RWPE2 (cell line): ENCODE measurements at regions not wholly inside any gene's neighbourhood (a gene's known extent, or its start where the extent isn't known, plus 50 kb on each side); places are given as distances from the start of the nearest gene placed in this dataset.
A peak's percentile ranks its signal among the peaks of the same experiment; 100 is the strongest.

Experiments
- ATAC-seq: fragments of 200-7000 bp; cut with Tn5 transposase; 3 replicates; pipeline ENCODE4 v1.9.1; 2021; ENCODE audit warnings: low read depth
- DNase-seq: peaks from one replicate; pipeline ENCODE4 v3.0.0-alpha.2; 2020; ENCODE audit warnings: low spot score
- H3K27ac ChIP-seq: fragments of 450-650 bp; 2 replicates; pipeline ENCODE4 v1.5.1; 2017; ENCODE audit warnings: mild to moderate bottlenecking; ENCODE audit not compliant: poor library complexity, severe bottlenecking
- H3K27me3 ChIP-seq: fragments of 250-450 bp; sonication (Bioruptor Pico); 2 replicates; pipeline ENCODE4 v1.5.1; 2021; ENCODE audit warnings: mild to moderate bottlenecking, moderate library complexity; ENCODE audit not compliant: insufficient read depth, poor library complexity, severe bottlenecking
- H3K36me3 ChIP-seq: fragments of 250-450 bp; sonication (Bioruptor Pico); 2 replicates; pipeline ENCODE4 v1.5.1; 2020; ENCODE audit warnings: low read depth, mild to moderate bottlenecking, moderate library complexity
- H3K4me1 ChIP-seq: fragments of 250-450 bp; sonication (Bioruptor Pico); 2 replicates; pipeline ENCODE4 v1.5.1; 2021; ENCODE audit warnings: mild to moderate bottlenecking, moderate library complexity; ENCODE audit not compliant: insufficient read depth, poor library complexity, severe bottlenecking
- H3K4me3 ChIP-seq: fragments of 250-450 bp; sonication (Bioruptor Pico); 2 replicates; pipeline ENCODE4 v1.5.1; 2021; ENCODE audit warnings: mild to moderate bottlenecking, moderate library complexity; ENCODE audit not compliant: severe bottlenecking
- H3K9me3 ChIP-seq: fragments of 250-450 bp; sonication (Bioruptor Pico); 2 replicates; pipeline ENCODE4 v1.5.1; 2021; ENCODE audit warnings: mild to moderate bottlenecking, moderate library complexity; ENCODE audit not compliant: severe bottlenecking
- TF ChIP-seq, protein P1 (sequence below): fragments of 450-650 bp; IDR thresholded peaks from one replicate; pipeline ENCODE4 v1.5.1; 2017; ENCODE audit warnings: mild to moderate bottlenecking, moderate library complexity; ENCODE audit not compliant: poor library complexity, severe bottlenecking

DNA sequence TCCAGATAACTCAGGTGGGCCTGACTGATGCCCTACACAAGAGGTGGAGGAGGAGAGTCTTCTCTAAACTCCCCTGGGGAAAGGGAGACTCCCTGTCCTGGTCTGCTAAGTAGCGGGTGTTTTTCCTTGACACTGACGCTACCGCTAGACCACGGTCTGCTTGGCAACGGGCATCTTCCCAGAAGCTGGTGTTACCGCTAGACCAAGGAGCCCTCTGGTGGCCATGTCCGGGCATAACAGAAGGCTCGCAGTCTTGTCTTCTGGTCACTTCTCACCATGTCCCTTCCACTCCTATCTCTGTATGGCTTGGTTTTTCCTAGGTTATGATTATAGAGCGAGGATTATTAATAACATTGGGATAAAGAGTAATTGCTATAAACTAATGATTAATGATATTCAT, 965.5 kb downstream of the TMEM121 start:
- Histone ChIP-seq H3K4me1 (no peaks in the 10 kb centered on the region), H3K9me3 (no peaks in the 10 kb centered on the region), H3K4me3 (no peak overlapping the region), H3K36me3 (no peaks in the 10 kb centered on the region), H3K27me3 (peaks cover 6% of the 10 kb centered on the region), H3K27ac (no peak overlapping the region)
- TF ChIP-seq, protein P1, sequence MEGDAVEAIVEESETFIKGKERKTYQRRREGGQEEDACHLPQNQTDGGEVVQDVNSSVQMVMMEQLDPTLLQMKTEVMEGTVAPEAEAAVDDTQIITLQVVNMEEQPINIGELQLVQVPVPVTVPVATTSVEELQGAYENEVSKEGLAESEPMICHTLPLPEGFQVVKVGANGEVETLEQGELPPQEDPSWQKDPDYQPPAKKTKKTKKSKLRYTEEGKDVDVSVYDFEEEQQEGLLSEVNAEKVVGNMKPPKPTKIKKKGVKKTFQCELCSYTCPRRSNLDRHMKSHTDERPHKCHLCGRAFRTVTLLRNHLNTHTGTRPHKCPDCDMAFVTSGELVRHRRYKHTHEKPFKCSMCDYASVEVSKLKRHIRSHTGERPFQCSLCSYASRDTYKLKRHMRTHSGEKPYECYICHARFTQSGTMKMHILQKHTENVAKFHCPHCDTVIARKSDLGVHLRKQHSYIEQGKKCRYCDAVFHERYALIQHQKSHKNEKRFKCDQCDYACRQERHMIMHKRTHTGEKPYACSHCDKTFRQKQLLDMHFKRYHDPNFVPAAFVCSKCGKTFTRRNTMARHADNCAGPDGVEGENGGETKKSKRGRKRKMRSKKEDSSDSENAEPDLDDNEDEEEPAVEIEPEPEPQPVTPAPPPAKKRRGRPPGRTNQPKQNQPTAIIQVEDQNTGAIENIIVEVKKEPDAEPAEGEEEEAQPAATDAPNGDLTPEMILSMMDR, result peak; percentile 58
- DNase-seq (no peak), ATAC-seq (no peak)

DNA sequence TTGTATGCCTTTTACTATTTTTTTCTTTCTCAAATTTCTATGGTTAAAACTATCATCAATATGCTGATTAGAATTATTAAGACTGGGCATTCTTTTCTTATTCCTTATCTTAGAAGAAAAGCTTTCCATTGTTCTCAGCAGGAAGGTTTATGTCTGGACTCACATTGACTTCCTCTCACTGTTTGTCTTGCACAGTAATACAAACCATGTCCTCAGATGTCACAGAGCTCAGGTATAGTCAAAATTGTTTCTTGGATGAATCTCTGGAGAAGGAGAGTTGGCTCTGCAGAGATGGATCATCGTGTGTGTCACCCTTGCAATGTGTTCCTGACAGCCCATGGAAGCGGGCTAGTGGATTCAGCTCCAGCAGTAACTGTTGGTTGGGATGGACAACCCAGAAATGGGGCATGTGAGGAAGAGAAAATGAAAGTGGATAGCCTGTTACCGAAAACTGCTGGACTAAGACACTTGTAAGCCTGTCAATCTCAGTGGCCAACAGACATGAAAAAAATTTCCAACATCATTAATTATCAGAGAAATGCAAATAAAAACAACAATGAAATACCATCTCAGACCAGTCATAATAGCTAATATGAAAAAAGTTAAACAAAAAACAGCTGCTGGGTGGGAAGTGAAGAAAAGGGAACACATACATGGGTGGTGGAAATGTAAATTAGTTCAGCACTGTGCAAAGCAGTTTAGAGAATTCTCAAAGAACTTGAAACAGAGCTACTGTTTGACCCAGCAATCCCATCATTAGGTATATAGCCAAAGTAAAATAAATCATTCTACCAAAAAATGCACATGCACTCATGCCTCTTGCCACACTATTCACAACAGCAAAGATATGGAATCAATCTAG, 967.8 kb downstream of the TMEM121 start:
- no peaks in the 10 kb centered on the region for H3K36me3 ChIP-seq
- H3K27ac ChIP-seq, result no peak overlapping the region
- no peak overlapping the region for H3K4me3 ChIP-seq
- DNase-seq (no peak), ATAC-seq (no peak)
- H3K9me3 ChIP-seq, result no peaks in the 10 kb centered on the region
- no peaks in the 10 kb centered on the region for H3K27me3 ChIP-seq
- TF ChIP-seq, protein P1, result no peak
- H3K4me1 ChIP-seq, result no peaks in the 10 kb centered on the region

DNA sequence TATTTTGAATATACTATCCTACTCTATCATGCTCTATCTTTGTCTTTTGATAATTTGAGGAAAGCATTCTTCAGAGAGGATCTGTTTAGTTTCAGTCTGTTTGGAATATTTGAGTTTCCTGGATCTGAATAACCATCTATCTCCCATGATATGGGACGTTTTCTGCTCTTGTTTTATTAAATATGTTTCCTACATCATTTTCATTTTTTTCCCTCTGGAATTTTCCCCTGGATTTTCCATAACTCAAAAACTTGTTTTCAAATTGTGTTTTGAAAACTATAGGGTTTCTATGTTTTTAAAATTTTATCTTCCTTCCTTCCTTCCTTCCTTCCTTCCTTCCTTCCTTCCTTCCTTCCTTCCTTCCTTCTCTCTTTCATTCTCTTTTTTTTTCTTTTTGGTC, 974.2 kb downstream of the TMEM121 start:
- H3K4me1 ChIP-seq, result no peaks in the 10 kb centered on the region
- TF ChIP-seq, protein P1, result no peak
- H3K4me3 ChIP-seq, result no peak overlapping the region
- H3K27ac ChIP-seq, result no peak overlapping the region
- H3K36me3 ChIP-seq, result no peaks in the 10 kb centered on the region
- peaks cover 4% of the 10 kb centered on the region for H3K27me3 ChIP-seq
- DNase-seq (no peak), ATAC-seq (no peak)
- no peaks in the 10 kb centered on the region for H3K9me3 ChIP-seq

DNA sequence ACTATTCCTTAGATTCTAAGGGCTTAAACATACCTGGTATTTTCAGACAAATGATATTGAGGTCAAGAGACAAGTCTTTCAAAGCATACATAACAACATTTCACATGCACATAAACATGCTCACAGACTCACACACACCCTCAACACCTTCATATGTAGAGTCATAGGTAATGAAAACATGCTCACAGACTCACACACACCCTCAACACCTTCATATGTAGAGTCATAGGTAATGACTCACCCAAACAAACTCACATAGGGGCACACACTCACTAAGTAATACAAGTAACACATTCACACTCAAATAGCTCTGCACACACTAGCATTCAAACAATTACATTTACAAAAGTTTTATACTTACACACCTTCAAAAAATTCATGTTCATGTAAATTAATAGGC, 975.5 kb downstream of the TMEM121 start:
- ATAC-seq, result no peak
- Histone ChIP-seq H3K4me3 (no peak overlapping the region), H3K27me3 (peaks cover 11% of the 10 kb centered on the region), H3K9me3 (no peaks in the 10 kb centered on the region), H3K27ac (no peak overlapping the region), H3K36me3 (no peaks in the 10 kb centered on the region), H3K4me1 (no peaks in the 10 kb centered on the region)
- no peak for DNase-seq
- TF ChIP-seq, protein P1, result no peak

DNA sequence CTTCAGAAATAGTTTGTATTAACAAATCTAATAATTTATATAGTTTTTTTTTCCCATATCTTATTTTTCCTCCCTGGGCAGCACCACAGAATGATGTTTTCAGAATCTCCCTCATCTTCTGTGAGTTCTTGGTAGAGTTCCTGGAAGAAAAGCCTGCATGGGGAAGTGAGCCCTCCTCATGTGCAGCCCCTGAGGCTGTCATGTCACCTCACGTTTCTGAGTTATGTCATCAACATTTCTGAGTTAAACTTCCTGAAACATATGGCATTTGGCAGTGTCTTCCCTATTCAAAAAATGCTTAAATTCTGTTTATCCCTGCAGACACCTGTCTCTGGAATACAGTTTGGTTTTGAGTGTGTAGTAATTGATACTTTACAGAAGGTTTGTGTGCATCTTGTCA, 979.0 kb downstream of the TMEM121 start:
- ATAC-seq (no peak), DNase-seq (no peak)
- TF ChIP-seq, protein P1, result no peak
- Histone ChIP-seq H3K27me3 (peaks cover 14% of the 10 kb centered on the region), H3K4me1 (no peaks in the 10 kb centered on the region), H3K36me3 (no peaks in the 10 kb centered on the region), H3K9me3 (no peaks in the 10 kb centered on the region), H3K4me3 (no peak overlapping the region), H3K27ac (no peak overlapping the region)
